Omental fat pad (tissue), 3 donors: ENCODE measurements at regions not wholly inside any gene's neighbourhood (a gene's known extent, or its start where the extent isn't known, plus 50 kb on each side); places are given as distances from the start of the nearest gene placed in this dataset.
"Not testable (repeated sequence)": the region's sequence is repeated elsewhere in the genome, so short reads cannot be mapped to it uniquely, and the experiment has no call there.

Experiments used
- ATAC-seq: fragments of 150-250 bp; one replicate; pipeline ENCODE4 v1.9.1; 2016; ENCODE audit warnings: mild to moderate bottlenecking, moderate library complexity; ENCODE audit not compliant: low FRiP score
- DNase-seq: peaks from one replicate; pipeline ENCODE4 v3.0.0-alpha.2; 2019; ENCODE audit warnings: low spot score
- TF ChIP-seq, protein P1 (sequence below), 3 donors: fragments of 450-650 bp; IDR thresholded peaks; one replicate each; pipeline ENCODE4 v1.5.1; 2016 to 2017; ENCODE audit warnings: antibody characterized with exemption in 3 of 3, mild to moderate bottlenecking in 3 of 3, moderate library complexity in 2 of 3

DNA sequence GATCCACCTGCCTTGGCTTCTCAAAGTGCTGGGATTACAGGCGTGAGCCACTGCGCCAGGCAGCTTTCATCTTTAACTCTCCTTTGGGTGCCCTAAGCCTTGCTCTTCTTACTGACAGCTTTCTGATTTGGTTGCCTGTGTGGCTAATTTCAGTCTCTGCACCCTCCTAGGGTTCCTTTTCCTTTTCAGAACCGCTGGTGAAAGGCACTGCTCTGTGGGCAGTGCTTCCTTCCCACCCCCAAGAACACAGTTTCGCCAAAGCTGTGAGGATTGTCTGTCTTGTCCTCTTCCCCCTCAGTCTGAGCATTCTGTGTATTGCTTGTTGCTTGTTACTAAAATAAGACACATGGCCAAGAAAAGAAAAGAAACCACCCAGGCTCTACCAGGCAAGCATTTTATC is 101.4 kb upstream of the FRMPD3 start:
- ATAC-seq (no peak), DNase-seq (no peak)
- TF ChIP-seq, protein P1, sequence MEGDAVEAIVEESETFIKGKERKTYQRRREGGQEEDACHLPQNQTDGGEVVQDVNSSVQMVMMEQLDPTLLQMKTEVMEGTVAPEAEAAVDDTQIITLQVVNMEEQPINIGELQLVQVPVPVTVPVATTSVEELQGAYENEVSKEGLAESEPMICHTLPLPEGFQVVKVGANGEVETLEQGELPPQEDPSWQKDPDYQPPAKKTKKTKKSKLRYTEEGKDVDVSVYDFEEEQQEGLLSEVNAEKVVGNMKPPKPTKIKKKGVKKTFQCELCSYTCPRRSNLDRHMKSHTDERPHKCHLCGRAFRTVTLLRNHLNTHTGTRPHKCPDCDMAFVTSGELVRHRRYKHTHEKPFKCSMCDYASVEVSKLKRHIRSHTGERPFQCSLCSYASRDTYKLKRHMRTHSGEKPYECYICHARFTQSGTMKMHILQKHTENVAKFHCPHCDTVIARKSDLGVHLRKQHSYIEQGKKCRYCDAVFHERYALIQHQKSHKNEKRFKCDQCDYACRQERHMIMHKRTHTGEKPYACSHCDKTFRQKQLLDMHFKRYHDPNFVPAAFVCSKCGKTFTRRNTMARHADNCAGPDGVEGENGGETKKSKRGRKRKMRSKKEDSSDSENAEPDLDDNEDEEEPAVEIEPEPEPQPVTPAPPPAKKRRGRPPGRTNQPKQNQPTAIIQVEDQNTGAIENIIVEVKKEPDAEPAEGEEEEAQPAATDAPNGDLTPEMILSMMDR (IDR thresholded peaks at IDR 0.05): no peak

DNA sequence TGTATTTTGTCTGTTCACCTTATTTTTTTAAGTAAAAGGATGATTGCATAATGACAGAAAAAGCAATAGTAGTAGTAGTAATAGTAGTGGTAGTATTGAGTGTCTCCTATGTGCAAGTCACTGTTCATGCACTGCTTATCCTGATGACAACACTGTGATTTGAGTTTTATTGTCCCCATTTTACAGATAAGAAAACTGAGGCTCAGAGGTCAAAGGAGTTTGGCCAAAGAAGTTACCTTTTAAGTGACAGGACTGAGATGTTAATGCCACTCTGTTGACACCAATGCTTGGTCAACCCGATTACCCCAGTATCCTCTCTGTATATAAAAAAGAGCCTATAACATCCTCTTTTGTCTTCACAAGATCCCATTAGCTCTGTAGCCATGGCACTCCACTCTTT is 100.5 kb upstream of the FRMPD3 start:
- TF ChIP-seq, protein P1 (IDR thresholded peaks at IDR 0.05): no peak
- no peak for DNase-seq

GRCh38 chrX:107355533-107355932 is 93.9 kb upstream of the FRMPD3 start:
- TF ChIP-seq, protein P1 (IDR thresholded peaks at IDR 0.05): no peak
- DNase-seq (no peak), ATAC-seq (no peak)

More for the DNA sequence above, 100.5 kb upstream of the FRMPD3 start:
- ATAC-seq: no peak

- ATAC-seq (no peak), DNase-seq (no peak)
- TF ChIP-seq, protein P1 (IDR thresholded peaks at IDR 0.05): no peak
Measured at GRCh38 chrX:107360788-107361360, 88.6 kb upstream of the FRMPD3 start.

DNA sequence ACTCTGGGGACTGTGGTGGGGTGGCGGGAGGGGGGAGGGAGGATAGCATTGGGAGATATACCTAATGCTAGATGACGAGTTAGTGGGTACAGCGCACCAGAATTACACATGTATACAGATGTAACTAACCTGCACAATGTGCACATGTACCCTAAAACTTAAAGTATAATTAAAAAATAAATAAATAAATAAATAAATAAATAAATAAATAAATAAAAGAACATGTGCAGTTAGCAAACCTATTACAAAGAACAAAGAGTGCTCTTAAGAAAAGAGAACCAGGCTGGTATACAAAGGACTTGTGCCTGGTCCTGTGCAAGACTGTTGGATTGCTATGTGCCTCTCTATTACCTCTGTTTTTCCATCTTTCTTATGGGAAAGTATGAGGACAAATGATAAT is 79.3 kb upstream of the FRMPD3 start:
- DNase-seq, ATAC-seq: not testable (repeated sequence)

- TF ChIP-seq, protein P1 (IDR thresholded peaks at IDR 0.05): no peak
- ATAC-seq (no peak), DNase-seq (no peak)
Measured at GRCh38 chrX:107374132-107374531, 75.3 kb upstream of the FRMPD3 start.

- no peak for DNase-seq
- TF ChIP-seq, protein P1 (IDR thresholded peaks at IDR 0.05): no peak
- no peak for ATAC-seq
Measured at GRCh38 chrX:107374831-107375230, 74.6 kb upstream of the FRMPD3 start.

DNA sequence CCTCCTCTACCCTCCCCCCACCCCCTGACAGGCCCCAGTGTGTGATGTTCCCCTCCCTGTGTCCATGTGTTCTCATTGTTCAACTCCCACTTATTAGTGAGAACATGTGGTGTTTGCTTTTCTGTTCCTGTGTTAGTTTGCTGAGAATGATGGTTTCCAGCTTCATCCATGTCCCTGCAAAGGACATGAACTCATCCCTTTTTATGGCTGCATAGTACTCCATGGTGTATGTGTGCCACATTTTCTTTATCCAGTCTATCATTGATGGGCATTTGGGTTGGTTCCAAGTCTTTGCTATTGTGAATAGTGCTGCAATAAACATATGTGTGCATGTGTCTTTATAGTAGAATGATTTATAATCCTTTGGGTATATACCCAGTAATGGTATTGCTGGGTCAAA is 73.3 kb upstream of the FRMPD3 start:
- DNase-seq, ATAC-seq: not testable (repeated sequence)
